GM19035 (cell line): ENCODE measurements at regions not wholly inside any gene's neighbourhood (a gene's known extent, or its start where the extent isn't known, plus 50 kb on each side); places are given as distances from the start of the nearest gene placed in this dataset.
"Not testable (repeated sequence)": the region's sequence is repeated elsewhere in the genome, so short reads cannot be mapped to it uniquely, and the experiment has no call there.

ENCODE experiments used
- ATAC-seq: cut with Tn5 transposase; IDR thresholded peaks from one replicate; pipeline ENCODE4 v1.9.1; 2021; ENCODE audit not compliant: unreplicated experiment

- ATAC-seq: no peak
Observed at GRCh38 chr20:47843886-47844567, 58.7 kb upstream of the SULF2 start.

GRCh38 chr20:47842950-47843349 is 57.7 kb upstream of the SULF2 start:
- ATAC-seq: not testable (repeated sequence)

- ATAC-seq: not testable (repeated sequence)
Observed at GRCh38 chr20:47842004-47842403, 56.7 kb upstream of the SULF2 start.

GRCh38 chr20:47836256-47836817 is 51.1 kb upstream of the SULF2 start:
- not testable (repeated sequence) for ATAC-seq
